RWPE2 (cell line): ENCODE measurements at regions not wholly inside any gene's neighbourhood (a gene's known extent, or its start where the extent isn't known, plus 50 kb on each side); places are given as distances from the start of the nearest gene placed in this dataset.

Source experiments
- ATAC-seq: fragments of 200-7000 bp; cut with Tn5 transposase; 3 replicates; pipeline ENCODE4 v1.9.1; 2021; ENCODE audit warnings: low read depth
- DNase-seq: peaks from one replicate; pipeline ENCODE4 v3.0.0-alpha.2; 2020; ENCODE audit warnings: low spot score
- H3K27ac ChIP-seq: fragments of 450-650 bp; 2 replicates; pipeline ENCODE4 v1.5.1; 2017; ENCODE audit warnings: mild to moderate bottlenecking; ENCODE audit not compliant: poor library complexity, severe bottlenecking
- H3K27me3 ChIP-seq: fragments of 250-450 bp; sonication (Bioruptor Pico); 2 replicates; pipeline ENCODE4 v1.5.1; 2021; ENCODE audit warnings: mild to moderate bottlenecking, moderate library complexity; ENCODE audit not compliant: insufficient read depth, poor library complexity, severe bottlenecking
- H3K36me3 ChIP-seq: fragments of 250-450 bp; sonication (Bioruptor Pico); 2 replicates; pipeline ENCODE4 v1.5.1; 2020; ENCODE audit warnings: low read depth, mild to moderate bottlenecking, moderate library complexity
- H3K4me1 ChIP-seq: fragments of 250-450 bp; sonication (Bioruptor Pico); 2 replicates; pipeline ENCODE4 v1.5.1; 2021; ENCODE audit warnings: mild to moderate bottlenecking, moderate library complexity; ENCODE audit not compliant: insufficient read depth, poor library complexity, severe bottlenecking
- H3K4me3 ChIP-seq: fragments of 250-450 bp; sonication (Bioruptor Pico); 2 replicates; pipeline ENCODE4 v1.5.1; 2021; ENCODE audit warnings: mild to moderate bottlenecking, moderate library complexity; ENCODE audit not compliant: severe bottlenecking
- H3K9me3 ChIP-seq: fragments of 250-450 bp; sonication (Bioruptor Pico); 2 replicates; pipeline ENCODE4 v1.5.1; 2021; ENCODE audit warnings: mild to moderate bottlenecking, moderate library complexity; ENCODE audit not compliant: severe bottlenecking
- TF ChIP-seq, protein P1 (sequence below): fragments of 450-650 bp; IDR thresholded peaks from one replicate; pipeline ENCODE4 v1.5.1; 2017; ENCODE audit warnings: mild to moderate bottlenecking, moderate library complexity; ENCODE audit not compliant: poor library complexity, severe bottlenecking

DNA sequence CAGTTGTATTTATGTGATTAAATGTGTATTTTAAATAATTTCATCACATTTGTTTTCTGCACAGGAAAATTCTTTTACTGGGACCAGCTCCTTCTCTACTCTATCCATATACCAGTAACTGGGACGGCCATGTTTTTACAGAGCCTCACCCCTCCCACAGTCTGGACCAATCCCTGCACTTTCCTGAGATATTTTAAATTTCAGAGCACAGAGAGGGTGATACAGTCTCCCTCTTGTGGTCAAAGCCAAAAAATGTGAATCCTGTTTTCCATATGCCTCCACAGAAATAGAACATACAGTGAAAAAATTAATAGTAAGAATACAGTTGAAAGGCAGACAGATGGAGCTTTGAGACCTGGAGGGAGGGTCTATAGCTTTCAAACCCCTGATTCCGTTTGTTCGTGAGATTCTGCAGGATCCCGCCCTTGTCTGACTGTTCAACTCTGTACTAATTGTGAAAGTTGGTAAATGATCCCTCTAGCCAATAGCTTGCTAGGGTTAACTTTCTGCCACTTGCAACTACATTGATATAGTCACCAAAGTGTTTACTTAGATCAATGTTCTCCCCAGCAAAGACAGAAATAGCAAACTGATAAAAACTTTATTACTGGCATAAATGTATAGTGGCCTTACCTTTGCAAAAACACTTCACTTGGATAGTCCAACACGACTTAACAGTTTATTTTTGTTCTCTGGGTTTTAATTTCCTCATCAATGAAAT, 172.2 kb downstream of the PPARGC1A start:
- Histone ChIP-seq H3K36me3 (no peaks in the 10 kb centered on the region), H3K9me3 (no peaks in the 10 kb centered on the region), H3K27me3 (no peaks in the 10 kb centered on the region), H3K27ac (no peak overlapping the region), H3K4me1 (no peaks in the 10 kb centered on the region), H3K4me3 (no peak overlapping the region)
- ATAC-seq (peak; percentile 68; the same call in 1 of the 3 replicates), DNase-seq (no peak)
- TF ChIP-seq, protein P1, sequence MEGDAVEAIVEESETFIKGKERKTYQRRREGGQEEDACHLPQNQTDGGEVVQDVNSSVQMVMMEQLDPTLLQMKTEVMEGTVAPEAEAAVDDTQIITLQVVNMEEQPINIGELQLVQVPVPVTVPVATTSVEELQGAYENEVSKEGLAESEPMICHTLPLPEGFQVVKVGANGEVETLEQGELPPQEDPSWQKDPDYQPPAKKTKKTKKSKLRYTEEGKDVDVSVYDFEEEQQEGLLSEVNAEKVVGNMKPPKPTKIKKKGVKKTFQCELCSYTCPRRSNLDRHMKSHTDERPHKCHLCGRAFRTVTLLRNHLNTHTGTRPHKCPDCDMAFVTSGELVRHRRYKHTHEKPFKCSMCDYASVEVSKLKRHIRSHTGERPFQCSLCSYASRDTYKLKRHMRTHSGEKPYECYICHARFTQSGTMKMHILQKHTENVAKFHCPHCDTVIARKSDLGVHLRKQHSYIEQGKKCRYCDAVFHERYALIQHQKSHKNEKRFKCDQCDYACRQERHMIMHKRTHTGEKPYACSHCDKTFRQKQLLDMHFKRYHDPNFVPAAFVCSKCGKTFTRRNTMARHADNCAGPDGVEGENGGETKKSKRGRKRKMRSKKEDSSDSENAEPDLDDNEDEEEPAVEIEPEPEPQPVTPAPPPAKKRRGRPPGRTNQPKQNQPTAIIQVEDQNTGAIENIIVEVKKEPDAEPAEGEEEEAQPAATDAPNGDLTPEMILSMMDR: peak; percentile 62

DNA sequence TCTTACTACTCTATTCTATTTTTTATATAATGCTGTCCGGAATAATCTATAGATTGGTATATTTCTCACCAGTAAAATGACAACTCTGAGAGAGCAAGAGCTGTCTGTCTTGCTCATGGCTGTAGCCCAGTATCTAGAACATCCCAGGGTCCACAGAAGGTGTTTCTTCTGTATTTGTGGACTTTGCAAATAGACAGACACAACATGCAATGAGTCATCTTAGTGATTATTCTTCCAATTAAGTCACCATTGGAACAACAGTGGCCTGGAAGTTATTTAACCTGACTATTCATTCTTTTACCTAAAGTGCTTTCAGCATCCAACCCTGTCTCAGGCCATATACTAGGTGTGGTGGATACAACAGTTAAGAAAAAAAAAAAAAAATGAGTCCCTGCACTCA, 179.5 kb downstream of the PPARGC1A start:
- Histone ChIP-seq H3K36me3 (no peaks in the 10 kb centered on the region), H3K4me1 (no peaks in the 10 kb centered on the region), H3K4me3 (no peak overlapping the region), H3K9me3 (no peaks in the 10 kb centered on the region), H3K27me3 (no peaks in the 10 kb centered on the region), H3K27ac (no peak overlapping the region)
- ATAC-seq (no peak), DNase-seq (no peak)
- TF ChIP-seq, protein P1: no peak

DNA sequence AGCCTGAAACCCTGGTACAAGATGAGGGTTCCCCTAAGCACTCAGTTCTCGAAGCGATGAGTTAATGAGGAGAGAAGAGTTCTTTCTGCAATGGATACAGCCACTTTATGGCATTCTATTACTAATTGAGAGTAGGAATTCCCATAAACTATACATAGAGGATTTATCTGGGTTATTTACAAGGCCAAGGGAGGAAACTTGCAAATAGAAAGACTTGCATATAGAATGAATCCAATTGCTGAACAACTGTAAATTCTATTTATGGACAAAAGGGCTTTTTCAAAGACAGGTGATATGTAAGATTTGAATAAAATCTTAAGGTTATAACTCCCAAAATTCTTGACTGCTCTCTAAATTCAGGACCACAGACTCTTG, 182.2 kb downstream of the PPARGC1A start:
- no peaks in the 10 kb centered on the region for H3K36me3 ChIP-seq

DNA sequence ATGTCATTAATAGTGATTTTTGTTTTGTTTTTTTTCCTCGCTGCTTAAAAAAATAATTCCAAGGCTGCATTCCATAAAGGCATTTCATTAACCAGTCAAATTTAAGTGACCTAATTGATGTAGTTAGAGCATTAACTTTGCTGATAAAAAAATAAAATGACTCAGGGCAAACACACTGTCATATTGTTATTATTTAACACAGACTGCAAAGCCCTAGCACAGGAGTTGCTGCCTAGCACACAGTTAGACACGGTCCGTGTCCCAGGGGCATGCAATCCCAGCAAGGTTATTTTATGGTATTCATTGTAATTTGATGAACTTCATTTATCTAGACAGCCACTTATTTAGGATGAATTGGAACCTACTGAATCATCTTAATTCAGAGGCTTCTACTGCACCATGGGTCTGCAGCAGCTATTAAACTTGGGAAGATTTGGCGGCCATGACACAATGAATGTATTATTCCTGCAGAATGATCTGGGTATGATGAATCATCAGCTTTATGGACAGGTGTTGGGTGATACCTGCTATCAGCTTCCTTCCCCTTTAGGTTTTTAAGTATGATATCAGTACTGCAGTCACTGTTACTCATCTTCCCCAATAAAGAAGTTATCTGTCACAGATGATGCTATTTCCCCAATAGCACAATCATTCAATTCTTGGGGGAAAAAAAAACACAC, 182.7 kb downstream of the PPARGC1A start:
- DNase-seq: no peak
- Histone ChIP-seq H3K9me3 (no peaks in the 10 kb centered on the region), H3K4me3 (no peak overlapping the region), H3K36me3 (no peaks in the 10 kb centered on the region), H3K27ac (no peak overlapping the region), H3K27me3 (no peaks in the 10 kb centered on the region), H3K4me1 (no peaks in the 10 kb centered on the region)
- no peak for ATAC-seq
- TF ChIP-seq, protein P1: no peak

More for the DNA sequence above, 182.2 kb downstream of the PPARGC1A start:
- no peaks in the 10 kb centered on the region for H3K4me1 ChIP-seq
- H3K9me3 ChIP-seq: no peaks in the 10 kb centered on the region
- TF ChIP-seq, protein P1: no peak
- ATAC-seq: no peak
- H3K4me3 ChIP-seq: no peak overlapping the region
- H3K27ac ChIP-seq: no peak overlapping the region
- H3K27me3 ChIP-seq: no peaks in the 10 kb centered on the region
- DNase-seq: no peak

GRCh38 chr4:23700197-23700596, 189.7 kb downstream of the PPARGC1A start:
- H3K4me3 ChIP-seq: no peak overlapping the region
- TF ChIP-seq, protein P1: no peak
- H3K36me3 ChIP-seq: no peaks in the 10 kb centered on the region
- no peaks in the 10 kb centered on the region for H3K9me3 ChIP-seq
- no peak overlapping the region for H3K27ac ChIP-seq
- no peaks in the 10 kb centered on the region for H3K27me3 ChIP-seq
- no peak for DNase-seq
- ATAC-seq: no peak
- H3K4me1 ChIP-seq: no peaks in the 10 kb centered on the region
